ENCODE measurements at regions not wholly inside any gene's neighbourhood (a gene's known extent, or its start where the extent isn't known, plus 50 kb on each side); places are given as distances from the start of the nearest gene placed in this dataset.

- Mint-ChIP-seq H3K4me3 (ENCODE audit: unreplicated experiment) (no peak overlapping the region), H3K27me3 (ENCODE audit: unreplicated experiment) (no peaks in the 10 kb centered on the region), H3K4me1 (ENCODE audit: unreplicated experiment) (peaks cover 3% of the 10 kb centered on the region), H3K9me3 (ENCODE audit: unreplicated experiment) (no peaks in the 10 kb centered on the region), H3K27ac (ENCODE audit: unreplicated experiment) (no peak overlapping the region), H3K36me3 (ENCODE audit: low read depth, unreplicated experiment) (no peaks in the 10 kb centered on the region)
- DNase-seq (ENCODE audit: low spot score): no peak
- TF ChIP-seq, protein P1, sequence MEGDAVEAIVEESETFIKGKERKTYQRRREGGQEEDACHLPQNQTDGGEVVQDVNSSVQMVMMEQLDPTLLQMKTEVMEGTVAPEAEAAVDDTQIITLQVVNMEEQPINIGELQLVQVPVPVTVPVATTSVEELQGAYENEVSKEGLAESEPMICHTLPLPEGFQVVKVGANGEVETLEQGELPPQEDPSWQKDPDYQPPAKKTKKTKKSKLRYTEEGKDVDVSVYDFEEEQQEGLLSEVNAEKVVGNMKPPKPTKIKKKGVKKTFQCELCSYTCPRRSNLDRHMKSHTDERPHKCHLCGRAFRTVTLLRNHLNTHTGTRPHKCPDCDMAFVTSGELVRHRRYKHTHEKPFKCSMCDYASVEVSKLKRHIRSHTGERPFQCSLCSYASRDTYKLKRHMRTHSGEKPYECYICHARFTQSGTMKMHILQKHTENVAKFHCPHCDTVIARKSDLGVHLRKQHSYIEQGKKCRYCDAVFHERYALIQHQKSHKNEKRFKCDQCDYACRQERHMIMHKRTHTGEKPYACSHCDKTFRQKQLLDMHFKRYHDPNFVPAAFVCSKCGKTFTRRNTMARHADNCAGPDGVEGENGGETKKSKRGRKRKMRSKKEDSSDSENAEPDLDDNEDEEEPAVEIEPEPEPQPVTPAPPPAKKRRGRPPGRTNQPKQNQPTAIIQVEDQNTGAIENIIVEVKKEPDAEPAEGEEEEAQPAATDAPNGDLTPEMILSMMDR (IDR thresholded peaks at IDR 0.05; ENCODE audit: unreplicated experiment): no peak
Measured at GRCh38 chr13:73248711-73249580, 190.1 kb downstream of the KLF5 start.

GRCh38 chr13:73248154-73248553 is 189.3 kb downstream of the KLF5 start:
- Mint-ChIP-seq H3K4me1 (ENCODE audit: unreplicated experiment) (peaks cover 3% of the 10 kb centered on the region), H3K27me3 (ENCODE audit: unreplicated experiment) (no peaks in the 10 kb centered on the region), H3K4me3 (ENCODE audit: unreplicated experiment) (no peak overlapping the region), H3K36me3 (ENCODE audit: low read depth, unreplicated experiment) (no peaks in the 10 kb centered on the region), H3K9me3 (ENCODE audit: unreplicated experiment) (no peaks in the 10 kb centered on the region), H3K27ac (ENCODE audit: unreplicated experiment) (no peak overlapping the region)
- TF ChIP-seq, protein P1 (IDR thresholded peaks at IDR 0.05; ENCODE audit: unreplicated experiment): no peak
- no peak for DNase-seq (ENCODE audit: low spot score)

DNA sequence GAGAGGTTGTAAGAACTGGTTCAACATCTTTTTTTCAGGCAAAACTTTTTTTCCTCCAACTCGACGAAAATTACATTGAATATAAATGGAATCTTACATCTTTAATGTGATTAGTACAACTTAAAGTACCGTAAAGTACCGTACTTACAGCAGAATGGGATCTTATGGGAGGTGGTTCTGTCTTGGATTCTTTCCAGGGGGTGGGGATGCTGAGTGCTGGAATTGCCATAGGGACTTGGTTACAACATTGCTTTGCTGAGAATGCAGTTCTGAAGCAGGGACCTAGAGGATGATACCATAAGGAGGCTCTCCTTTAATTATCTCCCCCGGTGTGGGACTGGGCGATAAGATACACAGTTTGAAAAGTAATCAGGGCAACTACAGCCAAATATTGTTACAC is 186.4 kb downstream of the KLF5 start:
- Mint-ChIP-seq H3K4me3 (ENCODE audit: unreplicated experiment) (no peak overlapping the region), H3K9me3 (ENCODE audit: unreplicated experiment) (no peaks in the 10 kb centered on the region), H3K36me3 (ENCODE audit: low read depth, unreplicated experiment) (no peaks in the 10 kb centered on the region), H3K4me1 (ENCODE audit: unreplicated experiment) (peaks cover 3% of the 10 kb centered on the region), H3K27me3 (ENCODE audit: unreplicated experiment) (no peaks in the 10 kb centered on the region), H3K27ac (ENCODE audit: unreplicated experiment) (no peak overlapping the region)
- no peak for DNase-seq (ENCODE audit: low spot score)
- TF ChIP-seq, protein P1 (IDR thresholded peaks at IDR 0.05; ENCODE audit: unreplicated experiment): no peak

DNA sequence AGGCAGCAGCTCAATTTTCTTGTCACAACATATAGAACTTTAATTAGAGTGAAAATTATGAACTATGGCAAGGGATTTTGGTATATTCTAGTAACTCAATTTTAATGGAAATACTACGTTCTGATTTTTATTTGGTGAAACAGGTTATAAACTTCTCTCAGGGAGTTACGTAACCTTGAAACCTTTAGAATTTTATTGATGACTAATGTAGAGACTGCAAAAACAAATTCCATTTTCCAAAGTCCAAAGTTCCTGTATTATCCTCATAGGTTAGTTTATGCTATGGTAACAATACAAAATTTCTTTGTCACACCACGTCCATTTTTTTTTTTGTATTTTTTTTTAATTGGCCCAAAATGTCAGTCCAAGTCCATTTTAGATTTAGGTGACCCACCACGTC is 185.7 kb downstream of the KLF5 start:
- no peak overlapping the region for H3K27ac Mint-ChIP-seq (ENCODE audit: unreplicated experiment)
- DNase-seq (ENCODE audit: low spot score): no peak
- H3K4me1 Mint-ChIP-seq (ENCODE audit: unreplicated experiment): peaks cover 3% of the 10 kb centered on the region

More for the DNA sequence above, 185.7 kb downstream of the KLF5 start:
- Mint-ChIP-seq H3K27me3 (ENCODE audit: unreplicated experiment) (no peaks in the 10 kb centered on the region), H3K36me3 (ENCODE audit: low read depth, unreplicated experiment) (no peaks in the 10 kb centered on the region), H3K4me3 (ENCODE audit: unreplicated experiment) (no peak overlapping the region), H3K9me3 (ENCODE audit: unreplicated experiment) (no peaks in the 10 kb centered on the region)
- TF ChIP-seq, protein P1 (IDR thresholded peaks at IDR 0.05; ENCODE audit: unreplicated experiment): no peak

Measured in endothelial cell (in vitro differentiated cells).